SK-N-SH (cell line): ENCODE measurements at regions not wholly inside any gene's neighbourhood (a gene's known extent, or its start where the extent isn't known, plus 50 kb on each side); places are given as distances from the start of the nearest gene placed in this dataset.

Experiments
- EP300 ChIP-seq, 2 experiments: IDR thresholded peaks; 2 replicates each; pipeline versions ENCODE4 v1.4.0 to v1.6.1; 2012; ENCODE audit warnings: borderline replicate concordance in 1 of 2, low read depth in 1 of 2, low read length in 1 of 2
- GATA2 ChIP-seq: sonication (generic); formaldehyde crosslinking; IDR thresholded peaks from 2 replicates; pipeline ENCODE4 v1.5.0; 2020; ENCODE audit warnings: mild to moderate bottlenecking, missing genetic modification reagents
- JUND ChIP-seq: IDR thresholded peaks from 2 replicates; pipeline ENCODE4 v1.4.0; 2012
- MEF2A ChIP-seq: IDR thresholded peaks from 2 replicates; pipeline ENCODE4 v1.4.0; 2012; ENCODE audit warnings: low read depth, borderline replicate concordance
- POLR2AphosphoS5 ChIP-seq: IDR thresholded peaks from 2 replicates; pipeline ENCODE4 v1.6.1; 2012; ENCODE audit warnings: low read depth, low read length
- SMC3 ChIP-seq: IDR thresholded peaks from 2 replicates; pipeline ENCODE4 v1.6.1; 2012; ENCODE audit warnings: low read depth, low read length, improper control_type of control experiment
- TAF1 ChIP-seq: IDR thresholded peaks from 2 replicates; pipeline ENCODE4 v1.6.1; 2012; ENCODE audit warnings: low read depth, mild to moderate bottlenecking, low read length, moderate library complexity, borderline replicate concordance
- TF ChIP-seq, protein P1 (sequence below): fragments of 200-600 bp; sonication (generic); IDR thresholded peaks from 2 replicates; pipeline ENCODE4 v1.6.1; 2017; ENCODE audit warnings: antibody characterized with exemption, mild to moderate bottlenecking, moderate library complexity
- TF ChIP-seq, protein P2 (sequence below): IDR thresholded peaks from 2 replicates; pipeline ENCODE4 v1.6.1; 2012; ENCODE audit warnings: mild to moderate bottlenecking, low read depth, low read length, moderate library complexity
- TF ChIP-seq, protein P3 (sequence below): fragments of 150-350 bp; IDR thresholded peaks from 2 replicates; pipeline ENCODE4 v1.6.1; 2017; ENCODE audit warnings: antibody characterized with exemption, low read length, low read depth, borderline replicate concordance

DNA sequence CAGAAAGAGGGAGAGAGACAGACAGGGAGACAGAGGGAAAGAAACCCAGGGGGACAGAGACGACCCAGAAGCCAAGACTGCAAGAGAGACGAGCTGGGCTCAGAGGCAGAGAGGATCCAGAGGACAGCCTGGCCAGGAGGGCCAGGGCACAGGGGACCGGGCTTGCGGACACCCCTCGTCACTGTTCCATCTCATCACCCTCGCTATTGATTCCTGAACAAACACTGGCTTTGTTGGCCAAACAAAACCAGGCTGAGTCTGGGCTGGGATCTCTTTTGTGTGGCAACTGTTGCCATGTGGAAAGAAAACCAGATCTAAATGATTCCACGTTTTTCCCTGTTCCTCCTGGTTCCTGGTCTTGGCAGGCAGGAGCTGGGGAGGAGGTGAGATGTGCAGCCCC is 339.4 kb downstream of the MN1 start:
- TF ChIP-seq JUND = no peak
- TF ChIP-seq, protein P1, sequence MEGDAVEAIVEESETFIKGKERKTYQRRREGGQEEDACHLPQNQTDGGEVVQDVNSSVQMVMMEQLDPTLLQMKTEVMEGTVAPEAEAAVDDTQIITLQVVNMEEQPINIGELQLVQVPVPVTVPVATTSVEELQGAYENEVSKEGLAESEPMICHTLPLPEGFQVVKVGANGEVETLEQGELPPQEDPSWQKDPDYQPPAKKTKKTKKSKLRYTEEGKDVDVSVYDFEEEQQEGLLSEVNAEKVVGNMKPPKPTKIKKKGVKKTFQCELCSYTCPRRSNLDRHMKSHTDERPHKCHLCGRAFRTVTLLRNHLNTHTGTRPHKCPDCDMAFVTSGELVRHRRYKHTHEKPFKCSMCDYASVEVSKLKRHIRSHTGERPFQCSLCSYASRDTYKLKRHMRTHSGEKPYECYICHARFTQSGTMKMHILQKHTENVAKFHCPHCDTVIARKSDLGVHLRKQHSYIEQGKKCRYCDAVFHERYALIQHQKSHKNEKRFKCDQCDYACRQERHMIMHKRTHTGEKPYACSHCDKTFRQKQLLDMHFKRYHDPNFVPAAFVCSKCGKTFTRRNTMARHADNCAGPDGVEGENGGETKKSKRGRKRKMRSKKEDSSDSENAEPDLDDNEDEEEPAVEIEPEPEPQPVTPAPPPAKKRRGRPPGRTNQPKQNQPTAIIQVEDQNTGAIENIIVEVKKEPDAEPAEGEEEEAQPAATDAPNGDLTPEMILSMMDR = no peak
- no peak for TF ChIP-seq TAF1
- TF ChIP-seq SMC3 = no peak
- TF ChIP-seq MEF2A = no peak
- TF ChIP-seq, protein P2, sequence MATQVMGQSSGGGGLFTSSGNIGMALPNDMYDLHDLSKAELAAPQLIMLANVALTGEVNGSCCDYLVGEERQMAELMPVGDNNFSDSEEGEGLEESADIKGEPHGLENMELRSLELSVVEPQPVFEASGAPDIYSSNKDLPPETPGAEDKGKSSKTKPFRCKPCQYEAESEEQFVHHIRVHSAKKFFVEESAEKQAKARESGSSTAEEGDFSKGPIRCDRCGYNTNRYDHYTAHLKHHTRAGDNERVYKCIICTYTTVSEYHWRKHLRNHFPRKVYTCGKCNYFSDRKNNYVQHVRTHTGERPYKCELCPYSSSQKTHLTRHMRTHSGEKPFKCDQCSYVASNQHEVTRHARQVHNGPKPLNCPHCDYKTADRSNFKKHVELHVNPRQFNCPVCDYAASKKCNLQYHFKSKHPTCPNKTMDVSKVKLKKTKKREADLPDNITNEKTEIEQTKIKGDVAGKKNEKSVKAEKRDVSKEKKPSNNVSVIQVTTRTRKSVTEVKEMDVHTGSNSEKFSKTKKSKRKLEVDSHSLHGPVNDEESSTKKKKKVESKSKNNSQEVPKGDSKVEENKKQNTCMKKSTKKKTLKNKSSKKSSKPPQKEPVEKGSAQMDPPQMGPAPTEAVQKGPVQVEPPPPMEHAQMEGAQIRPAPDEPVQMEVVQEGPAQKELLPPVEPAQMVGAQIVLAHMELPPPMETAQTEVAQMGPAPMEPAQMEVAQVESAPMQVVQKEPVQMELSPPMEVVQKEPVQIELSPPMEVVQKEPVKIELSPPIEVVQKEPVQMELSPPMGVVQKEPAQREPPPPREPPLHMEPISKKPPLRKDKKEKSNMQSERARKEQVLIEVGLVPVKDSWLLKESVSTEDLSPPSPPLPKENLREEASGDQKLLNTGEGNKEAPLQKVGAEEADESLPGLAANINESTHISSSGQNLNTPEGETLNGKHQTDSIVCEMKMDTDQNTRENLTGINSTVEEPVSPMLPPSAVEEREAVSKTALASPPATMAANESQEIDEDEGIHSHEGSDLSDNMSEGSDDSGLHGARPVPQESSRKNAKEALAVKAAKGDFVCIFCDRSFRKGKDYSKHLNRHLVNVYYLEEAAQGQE = no peak
- no peak for TF ChIP-seq EP300 (IDR thresholded peaks at IDR 0.05; ENCODE audit: borderline replicate concordance in 1 of 2, low read depth in 1 of 2, low read length in 1 of 2)
- no peak for TF ChIP-seq GATA2
- TF ChIP-seq POLR2AphosphoS5 = no peak
- TF ChIP-seq, protein P3, sequence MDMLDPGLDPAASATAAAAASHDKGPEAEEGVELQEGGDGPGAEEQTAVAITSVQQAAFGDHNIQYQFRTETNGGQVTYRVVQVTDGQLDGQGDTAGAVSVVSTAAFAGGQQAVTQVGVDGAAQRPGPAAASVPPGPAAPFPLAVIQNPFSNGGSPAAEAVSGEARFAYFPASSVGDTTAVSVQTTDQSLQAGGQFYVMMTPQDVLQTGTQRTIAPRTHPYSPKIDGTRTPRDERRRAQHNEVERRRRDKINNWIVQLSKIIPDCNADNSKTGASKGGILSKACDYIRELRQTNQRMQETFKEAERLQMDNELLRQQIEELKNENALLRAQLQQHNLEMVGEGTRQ = no peak
